ENCODE measurements at regions not wholly inside any gene's neighbourhood (a gene's known extent, or its start where the extent isn't known, plus 50 kb on each side); places are given as distances from the start of the nearest gene placed in this dataset.

DNA sequence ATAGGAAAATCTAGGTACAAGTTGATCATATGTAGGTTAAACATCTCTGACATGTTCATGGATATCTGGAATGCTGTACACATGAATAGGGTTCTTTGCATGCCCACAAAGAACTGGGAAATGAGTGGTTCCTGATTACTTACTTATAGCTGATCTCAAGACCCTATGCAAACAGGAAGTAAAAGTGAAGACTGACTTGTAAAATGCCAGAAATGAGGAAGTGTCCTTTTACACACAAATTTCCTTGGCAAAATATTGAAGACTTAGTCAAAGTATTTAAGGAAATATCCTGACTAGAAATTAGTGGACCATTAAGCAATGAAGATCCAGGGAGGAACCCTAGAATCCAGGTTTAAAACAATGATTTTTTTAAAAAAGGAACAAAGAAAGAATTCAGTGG lies 203.7 kb upstream of the DLGAP1 start:
- Histone ChIP-seq H3K9me1 (ENCODE audit: control insufficient read depth, insufficient read depth, low read length) (no peaks in the 10 kb centered on the region), H3K9me3 (replicated peaks; ENCODE audit: control insufficient read depth, insufficient read depth, low read depth, low read length) (no peaks in the 10 kb centered on the region), H3K4me3 (no peak overlapping the region), H3K36me3 (ENCODE audit: control insufficient read depth, insufficient read depth, low read length) (no peaks in the 10 kb centered on the region), H3K27ac (ENCODE audit: extremely low read depth, low read depth, low read length) (no peak overlapping the region), H2AFZ (ENCODE audit: low read depth, low read length) (no peak overlapping the region), H3K4me2 (ENCODE audit: insufficient read depth, low read length) (no peak overlapping the region), H3K4me1 (replicated peaks in 1 of 2; ENCODE audit: control insufficient read depth in 2 of 2, insufficient read depth in 2 of 2, low read length in 2 of 2) (no peaks in the 10 kb centered on the region), H3K79me2 (ENCODE audit: control insufficient read depth, insufficient read depth, low read length) (no peaks in the 10 kb centered on the region), H4K20me1 (replicated peaks; ENCODE audit: control insufficient read depth, insufficient read depth, low read length) (no peaks in the 10 kb centered on the region), H3K27me3 (ENCODE audit: control insufficient read depth in 2 of 2, insufficient read depth in 2 of 2, low read length in 2 of 2) (no peaks in the 10 kb centered on the region), H3K9ac (ENCODE audit: insufficient read depth in 1 of 2, low read depth in 2 of 2, low read length in 2 of 2) (no peak overlapping the region)
- BruUV-seq (replicated peaks), result no TSS peak
- ChIA-PET CTCF (ENCODE audit: low intra/inter-chr PET ratio) (no interaction called here), POLR2A (no interaction called here)
- ATAC-seq (no peak), DNase-seq (ENCODE audit: extremely low read depth in 1 of 4, low spot score in 3 of 4) (no peak), FAIRE-seq (no peak)
- TF ChIP-seq, protein P1, sequence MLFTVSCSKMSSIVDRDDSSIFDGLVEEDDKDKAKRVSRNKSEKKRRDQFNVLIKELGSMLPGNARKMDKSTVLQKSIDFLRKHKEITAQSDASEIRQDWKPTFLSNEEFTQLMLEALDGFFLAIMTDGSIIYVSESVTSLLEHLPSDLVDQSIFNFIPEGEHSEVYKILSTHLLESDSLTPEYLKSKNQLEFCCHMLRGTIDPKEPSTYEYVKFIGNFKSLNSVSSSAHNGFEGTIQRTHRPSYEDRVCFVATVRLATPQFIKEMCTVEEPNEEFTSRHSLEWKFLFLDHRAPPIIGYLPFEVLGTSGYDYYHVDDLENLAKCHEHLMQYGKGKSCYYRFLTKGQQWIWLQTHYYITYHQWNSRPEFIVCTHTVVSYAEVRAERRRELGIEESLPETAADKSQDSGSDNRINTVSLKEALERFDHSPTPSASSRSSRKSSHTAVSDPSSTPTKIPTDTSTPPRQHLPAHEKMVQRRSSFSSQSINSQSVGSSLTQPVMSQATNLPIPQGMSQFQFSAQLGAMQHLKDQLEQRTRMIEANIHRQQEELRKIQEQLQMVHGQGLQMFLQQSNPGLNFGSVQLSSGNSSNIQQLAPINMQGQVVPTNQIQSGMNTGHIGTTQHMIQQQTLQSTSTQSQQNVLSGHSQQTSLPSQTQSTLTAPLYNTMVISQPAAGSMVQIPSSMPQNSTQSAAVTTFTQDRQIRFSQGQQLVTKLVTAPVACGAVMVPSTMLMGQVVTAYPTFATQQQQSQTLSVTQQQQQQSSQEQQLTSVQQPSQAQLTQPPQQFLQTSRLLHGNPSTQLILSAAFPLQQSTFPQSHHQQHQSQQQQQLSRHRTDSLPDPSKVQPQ (CRISPR knock-in tag; IDR thresholded peaks at IDR 0.05; ENCODE audit: borderline replicate concordance), result no peak
- TF ChIP-seq ZFX (CRISPR knock-in tag; IDR thresholded peaks at IDR 0.05), result no peak
- TF ChIP-seq RBBP5 (IDR thresholded peaks at IDR 0.05; ENCODE audit: borderline replicate concordance, insufficient read depth, low read length, poor library complexity, severe bottlenecking), result no peak
- intact Hi-C loops (cut with micrococcal nuclease) (no loop called here), in situ Hi-C loops (cut with MboI) (no loop called here)

GRCh38 chr18:4653418-4653817 lies 198.3 kb upstream of the DLGAP1 start:
- Histone ChIP-seq H3K9me1 (ENCODE audit: control insufficient read depth, insufficient read depth, low read length) (no peaks in the 10 kb centered on the region), H2AFZ (ENCODE audit: low read depth, low read length) (no peak overlapping the region), H3K79me2 (ENCODE audit: control insufficient read depth, insufficient read depth, low read length) (no peaks in the 10 kb centered on the region), H3K9me3 (replicated peaks; ENCODE audit: control insufficient read depth, insufficient read depth, low read depth, low read length) (no peaks in the 10 kb centered on the region), H3K4me2 (ENCODE audit: insufficient read depth, low read length) (no peak overlapping the region), H3K36me3 (ENCODE audit: control insufficient read depth, insufficient read depth, low read length) (no peaks in the 10 kb centered on the region), H3K4me1 (replicated peaks in 1 of 2; ENCODE audit: control insufficient read depth in 2 of 2, insufficient read depth in 2 of 2, low read length in 2 of 2) (no peaks in the 10 kb centered on the region), H3K27ac (ENCODE audit: extremely low read depth, low read depth, low read length) (no peak overlapping the region), H3K27me3 (ENCODE audit: control insufficient read depth in 2 of 2, insufficient read depth in 2 of 2, low read length in 2 of 2) (no peaks in the 10 kb centered on the region), H3K9ac (ENCODE audit: insufficient read depth in 1 of 2, low read depth in 2 of 2, low read length in 2 of 2) (no peak overlapping the region), H4K20me1 (replicated peaks; ENCODE audit: control insufficient read depth, insufficient read depth, low read length) (no peaks in the 10 kb centered on the region), H3K4me3 (no peak overlapping the region)
- ATAC-seq, result no peak
- DNase-seq (ENCODE audit: extremely low read depth in 1 of 4, low spot score in 3 of 4), result no peak
- intact Hi-C loops (cut with micrococcal nuclease), result no loop called here
- ChIA-PET POLR2A (no interaction called here), CTCF (ENCODE audit: low intra/inter-chr PET ratio) (no interaction called here)
- no TSS peak for BruUV-seq (replicated peaks)
- in situ Hi-C loops (cut with MboI), result no loop called here
- no peak for FAIRE-seq
- TF ChIP-seq ZKSCAN8 (CRISPR knock-in tag; IDR thresholded peaks at IDR 0.05) (no peak), ZNF24 (IDR thresholded peaks at IDR 0.05) (peak; percentile 61; the same call in 1 of the 2 replicates)
- WGBS (ENCODE audit: insufficient coverage, low coverage, missing lambda C conversion rate), result 3% methylated on average over 2 of the region's 2 CpGs
